K562 (cell line): ENCODE measurements at regions not wholly inside any gene's neighbourhood (a gene's known extent, or its start where the extent isn't known, plus 50 kb on each side); places are given as distances from the start of the nearest gene placed in this dataset.

ENCODE experiments used
- ADNP ChIP-seq: fragments of 200-800 bp; sonication (Bioruptor generic); IDR thresholded peaks from 2 replicates; pipeline ENCODE4 v1.6.1; 2016; ENCODE audit warnings: missing genetic modification characterization, missing compliant biosample characterization
- CREB1 ChIP-seq, 2 experiments: sonication (generic) in 1 of 2; formaldehyde crosslinking in 1 of 2; IDR thresholded peaks; 2 replicates each; pipeline versions ENCODE4 v1.6.1 to v1.8.0; 2012 to 2022; ENCODE audit warnings: inconsistent platforms in 1 of 2, mild to moderate bottlenecking in 1 of 2, missing genetic modification reagents in 1 of 2, moderate library complexity in 1 of 2
- FIP1L1 ChIP-seq: fragments of 200-400 bp; formaldehyde crosslinking; IDR thresholded peaks from 2 replicates; pipeline ENCODE4 v1.6.1; 2018; ENCODE audit warnings: mild to moderate bottlenecking, low read depth, low read length; ENCODE audit not compliant: poor library complexity, severe bottlenecking
- GABPB1 ChIP-seq: sonication (generic); formaldehyde crosslinking; IDR thresholded peaks from 2 replicates; pipeline ENCODE4 v1.8.0; 2022; ENCODE audit warnings: mild to moderate bottlenecking, missing genetic modification reagents
- HNRNPLL ChIP-seq: fragments of 200-400 bp; formaldehyde crosslinking; IDR thresholded peaks from 2 replicates; pipeline ENCODE4 v1.6.1; 2017; ENCODE audit warnings: low read length, low read depth, mild to moderate bottlenecking; ENCODE audit not compliant: poor library complexity, severe bottlenecking
- HSF4 ChIP-seq: fragments of 250-450 bp; sonication (Bioruptor Pico); IDR thresholded peaks from 2 replicates; pipeline ENCODE4 v2.1.2; 2022; ENCODE audit warnings: mild to moderate bottlenecking, moderate library complexity, borderline replicate concordance
- KHSRP ChIP-seq: fragments of 450-650 bp; IDR thresholded peaks from 2 replicates; pipeline ENCODE4 v1.6.1; 2017
- L3MBTL2 ChIP-seq: fragments of 450-650 bp; IDR thresholded peaks from 2 replicates; pipeline ENCODE4 v1.6.1; 2016; ENCODE audit warnings: mild to moderate bottlenecking, moderate library complexity
- MYBL2 ChIP-seq, 2 experiments: fragments of 450-650 bp in 1 of 2; sonication (generic) in 1 of 2; formaldehyde crosslinking in 1 of 2; IDR thresholded peaks; 2 replicates each; pipeline versions ENCODE4 v1.6.1 to v1.8.1; 2017 to 2022; ENCODE audit warnings: borderline replicate concordance in 1 of 2, inconsistent platforms in 1 of 2, low read depth in 1 of 2, mild to moderate bottlenecking in 1 of 2, missing genetic modification reagents in 1 of 2, moderate library complexity in 1 of 2
- NR3C1 ChIP-seq: sonication (generic); formaldehyde crosslinking; IDR thresholded peaks from 2 replicates; pipeline ENCODE4 v1.8.1; 2022; ENCODE audit warnings: missing genetic modification reagents
- POLR2A ChIP-seq: fragments of 450-650 bp; conservative IDR thresholded peaks from 2 replicates; pipeline ENCODE4 v1.6.1; 2016
- POLR2G ChIP-seq: fragments of 200-400 bp; formaldehyde crosslinking; IDR thresholded peaks from 2 replicates; pipeline ENCODE4 v1.6.1; 2017; ENCODE audit warnings: low read depth, mild to moderate bottlenecking, antibody characterized with exemption, low read length, moderate library complexity
- SAFB2 ChIP-seq: fragments of 200-400 bp; formaldehyde crosslinking; IDR thresholded peaks from 2 replicates; pipeline ENCODE4 v1.6.1; 2018; ENCODE audit warnings: borderline replicate concordance, low read length, low read depth, moderate library complexity; ENCODE audit not compliant: severe bottlenecking
- SMAD4 ChIP-seq: fragments of 250-450 bp; sonication (Bioruptor Pico); conservative IDR thresholded peaks from 2 replicates; pipeline ENCODE4 v1.8.0; 2021; ENCODE audit warnings: inconsistent platforms, mild to moderate bottlenecking, moderate library complexity
- SMARCE1 ChIP-seq: fragments of 450-650 bp; IDR thresholded peaks from 2 replicates; pipeline ENCODE4 v1.7.1; 2016; ENCODE audit warnings: mild to moderate bottlenecking
- TCF7 ChIP-seq: sonication (generic); IDR thresholded peaks from 2 replicates; pipeline ENCODE4 v1.6.1; 2016; ENCODE audit warnings: antibody characterized with exemption, borderline replicate concordance
- TEAD1 ChIP-seq, 2 experiments: fragments of 450-650 bp in 1 of 2; sonication (generic) in 1 of 2; formaldehyde crosslinking; IDR thresholded peaks; 2 replicates each; pipeline versions ENCODE4 v1.4.0 to v1.8.0; 2020 to 2022; ENCODE audit warnings: mild to moderate bottlenecking in 2 of 2, missing genetic modification reagents in 1 of 2
- ZNF12 ChIP-seq: sonication (generic); formaldehyde crosslinking; IDR thresholded peaks from 2 replicates; pipeline ENCODE4 v1.4.0; 2020; ENCODE audit warnings: mild to moderate bottlenecking, missing genetic modification reagents
- ZNF24 ChIP-seq: fragments of 450-650 bp; IDR thresholded peaks from 2 replicates; pipeline ENCODE4 v1.6.1; 2016
- ZNF449 ChIP-seq: fragments of 250-450 bp; sonication (Bioruptor Pico); IDR thresholded peaks from 2 replicates; pipeline ENCODE4 v1.8.0; 2022; ENCODE audit warnings: moderate library complexity, mild to moderate bottlenecking, inconsistent platforms
- ZNF695 ChIP-seq: fragments of 450-650 bp; formaldehyde crosslinking; IDR thresholded peaks from 2 replicates; pipeline ENCODE4 v1.4.0; 2020; ENCODE audit warnings: mild to moderate bottlenecking, moderate library complexity
- ZNF766 ChIP-seq: fragments of 200-800 bp; sonication (Bioruptor generic); conservative IDR thresholded peaks from 2 replicates; pipeline ENCODE4 v1.6.1; 2016; ENCODE audit warnings: missing genetic modification characterization, missing compliant biosample characterization
- TF ChIP-seq, protein P1 (sequence below): fragments of 450-650 bp; IDR thresholded peaks from 2 replicates; pipeline ENCODE4 v1.6.1; 2018; ENCODE audit not compliant: partially characterized antibody

GRCh38 chr3:174440741-174441587, 418.2 kb upstream of the NAALADL2 start (continued):
- TF ChIP-seq CREB1 (IDR thresholded peaks at IDR 0.05) = peak; percentile 48
- TF ChIP-seq CREB1 (CRISPR knock-in tag; IDR thresholded peaks at IDR 0.05) = peak; percentile 20; the same call in 1 of the 2 replicates
- TF ChIP-seq ZNF766 (CRISPR knock-in tag) = 0 out of 2 replicates have a peak, but pooled peaks have one; percentile 29
- no peak for TF ChIP-seq MYBL2 (IDR thresholded peaks at IDR 0.05; ENCODE audit: low read depth)
- TF ChIP-seq MYBL2 (CRISPR knock-in tag; IDR thresholded peaks at IDR 0.05; ENCODE audit: borderline replicate concordance) = no peak
- no peak for TF ChIP-seq NR3C1 (CRISPR knock-in tag)
- no peak for TF ChIP-seq ZNF695
- TF ChIP-seq ZNF12 (CRISPR knock-in tag) = no peak
- peak; percentile 49 for TF ChIP-seq FIP1L1
- TF ChIP-seq HSF4 (CRISPR knock-in tag) = no peak
- no peak for TF ChIP-seq ADNP (tag)
- no peak for TF ChIP-seq SMARCE1
- peak; percentile 61; the same call in 1 of the 2 replicates for TF ChIP-seq SMAD4 (CRISPR knock-in tag)
- TF ChIP-seq GABPB1 (CRISPR knock-in tag) = no peak
- no peak for TF ChIP-seq ZNF24
- TF ChIP-seq HNRNPLL = peak; percentile 67
- TF ChIP-seq, protein P1, sequence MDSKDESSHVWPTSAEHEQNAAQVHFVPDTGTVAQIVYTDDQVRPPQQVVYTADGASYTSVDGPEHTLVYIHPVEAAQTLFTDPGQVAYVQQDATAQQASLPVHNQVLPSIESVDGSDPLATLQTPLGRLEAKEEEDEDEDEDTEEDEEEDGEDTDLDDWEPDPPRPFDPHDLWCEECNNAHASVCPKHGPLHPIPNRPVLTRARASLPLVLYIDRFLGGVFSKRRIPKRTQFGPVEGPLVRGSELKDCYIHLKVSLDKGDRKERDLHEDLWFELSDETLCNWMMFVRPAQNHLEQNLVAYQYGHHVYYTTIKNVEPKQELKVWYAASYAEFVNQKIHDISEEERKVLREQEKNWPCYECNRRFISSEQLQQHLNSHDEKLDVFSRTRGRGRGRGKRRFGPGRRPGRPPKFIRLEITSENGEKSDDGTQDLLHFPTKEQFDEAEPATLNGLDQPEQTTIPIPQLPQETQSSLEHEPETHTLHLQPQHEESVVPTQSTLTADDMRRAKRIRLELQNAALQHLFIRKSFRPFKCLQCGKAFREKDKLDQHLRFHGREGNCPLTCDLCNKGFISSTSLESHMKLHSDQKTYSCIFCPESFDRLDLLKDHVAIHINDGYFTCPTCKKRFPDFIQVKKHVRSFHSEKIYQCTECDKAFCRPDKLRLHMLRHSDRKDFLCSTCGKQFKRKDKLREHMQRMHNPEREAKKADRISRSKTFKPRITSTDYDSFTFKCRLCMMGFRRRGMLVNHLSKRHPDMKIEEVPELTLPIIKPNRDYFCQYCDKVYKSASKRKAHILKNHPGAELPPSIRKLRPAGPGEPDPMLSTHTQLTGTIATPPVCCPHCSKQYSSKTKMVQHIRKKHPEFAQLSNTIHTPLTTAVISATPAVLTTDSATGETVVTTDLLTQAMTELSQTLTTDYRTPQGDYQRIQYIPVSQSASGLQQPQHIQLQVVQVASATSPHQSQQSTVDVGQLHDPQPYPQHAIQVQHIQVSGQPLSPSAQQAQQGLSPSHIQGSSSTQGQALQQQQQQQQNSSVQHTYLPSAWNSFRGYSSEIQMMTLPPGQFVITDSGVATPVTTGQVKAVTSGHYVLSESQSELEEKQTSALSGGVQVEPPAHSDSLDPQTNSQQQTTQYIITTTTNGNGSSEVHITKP = no peak
- no peak for TF ChIP-seq SAFB2
- TF ChIP-seq TCF7 = no peak
- TF ChIP-seq POLR2A = no peak
- peak in 1 of 2 experiments; percentile 65; a peak in 1 of 4 replicates for TF ChIP-seq TEAD1 (CRISPR knock-in tag; IDR thresholded peaks at IDR 0.05)
- TF ChIP-seq POLR2G = peak; percentile 85
- TF ChIP-seq KHSRP = no peak
- peak; percentile 79; the same call in 1 of the 2 replicates for TF ChIP-seq L3MBTL2
- no peak for TF ChIP-seq ZNF449 (CRISPR knock-in tag)
